GM12878 (cell line): ENCODE measurements at regions not wholly inside any gene's neighbourhood (a gene's known extent, or its start where the extent isn't known, plus 50 kb on each side); places are given as distances from the start of the nearest gene placed in this dataset.

Experiments used
- ATAC-seq: fragments of 200-7000 bp; cut with Tn5 transposase; 3 replicates; pipeline ENCODE4 v1.9.1; 2020; ENCODE audit warnings: mild to moderate bottlenecking, moderate library complexity
- BruUV-seq: library from RNA; stranded (reverse); fragments of 400-500 nt; replicated peaks from 2 replicates; lab custom pipeline; 2021; lab: Mats Ljungman, UMichigan
- CTCF ChIA-PET: fragments of 300-600 bp; sonication (Branson Sonifier 250); formaldehyde crosslinking; extraction: SDS; loops from one replicate; lab custom pipeline; 2021; ENCODE audit warnings: inconsistent platforms; lab: Yijun Ruan, JAX
- POLR2A ChIA-PET: fragments of 350-600 bp; formaldehyde crosslinking; extraction: SDS; loops from one replicate; lab custom pipeline; 2021; ENCODE audit warnings: inconsistent platforms; lab: Charles Lee
- RAD21 ChIA-PET: fragments of 300-600 bp; sonication (Branson Sonifier 250); formaldehyde crosslinking; loops from one replicate; lab custom pipeline; 2023; ENCODE audit warnings: antibody characterized with exemption; ENCODE audit not compliant: unreplicated experiment; lab: Charles Lee
- SMC1A ChIA-PET: fragments of 300-600 bp; sonication (Branson Sonifier 250); formaldehyde crosslinking; loops from one replicate; lab custom pipeline; 2023; ENCODE audit not compliant: unreplicated experiment, uncharacterized antibody; lab: Charles Lee
- DNase-seq: peaks from one replicate; pipeline ENCODE4 v3.0.0-alpha.2; 2011; ENCODE audit warnings: low read depth, low spot score
- FAIRE-seq: peaks from 3 replicates; lab custom pipeline; 2011; peaks lifted over from hg19 to GRCh38; lab: Jason Lieb, UNC
- H2AFZ ChIP-seq: 2 replicates; pipeline ENCODE4 v1.6.0; 2011; ENCODE audit warnings: low read depth, low read length, control low read depth; ENCODE audit not compliant: control insufficient read depth
- H3K27ac ChIP-seq: 2 replicates; pipeline ENCODE4 v1.5.1; 2011; ENCODE audit warnings: control low read depth; ENCODE audit not compliant: control insufficient read depth, insufficient read depth
- H3K27me3 ChIP-seq, 2 experiments: replicated peaks in 1 of 2; 2 replicates each; pipeline versions ENCODE4 v1.6.0 to v1.6.1; 2011; ENCODE audit warnings: low read length in 1 of 2; ENCODE audit not compliant: control insufficient read depth in 2 of 2, insufficient read depth in 2 of 2
- H3K36me3 ChIP-seq, 2 experiments: 2 replicates each; pipeline ENCODE4 v1.5.1; 2011; ENCODE audit warnings: low read length in 1 of 2; ENCODE audit not compliant: control insufficient read depth in 2 of 2, insufficient read depth in 2 of 2
- H3K4me1 ChIP-seq: 2 replicates; pipeline ENCODE4 v1.6.1; 2011; ENCODE audit warnings: mild to moderate bottlenecking, low read length, moderate library complexity, mixed read lengths; ENCODE audit not compliant: control insufficient read depth, insufficient read depth
- H3K4me2 ChIP-seq: 2 replicates; pipeline ENCODE4 v1.6.0; 2011; ENCODE audit warnings: control low read depth; ENCODE audit not compliant: control insufficient read depth, insufficient read depth
- H3K4me3 ChIP-seq: fragments of 200-600 bp; sonication (generic); 2 replicates; pipeline ENCODE4 v1.5.1; 2016
- H3K79me2 ChIP-seq: 2 replicates; pipeline ENCODE4 v1.6.0; 2011; ENCODE audit warnings: low read length; ENCODE audit not compliant: control insufficient read depth, insufficient read depth
- H3K9ac ChIP-seq: 2 replicates; pipeline ENCODE4 v1.8.0; 2011; ENCODE audit warnings: low read length, control low read depth, mixed read lengths; ENCODE audit not compliant: control insufficient read depth, insufficient read depth
- H3K9me3 ChIP-seq: replicated peaks from 3 replicates; pipeline ENCODE4 v1.5.1; 2011; ENCODE audit warnings: mild to moderate bottlenecking, low read length; ENCODE audit not compliant: control insufficient read depth, insufficient read depth
- H4K20me1 ChIP-seq: 2 replicates; pipeline ENCODE4 v1.6.0; 2011; ENCODE audit not compliant: control insufficient read depth, insufficient read depth
- CUX1 ChIP-seq: IDR thresholded peaks from 2 replicates; pipeline ENCODE4 v1.6.1; 2012; ENCODE audit warnings: improper control_type of control experiment, low read depth, low read length; ENCODE audit not compliant: insufficient replicate concordance
- E2F4 ChIP-seq: IDR thresholded peaks from 2 replicates; pipeline ENCODE4 v1.6.1; 2012; ENCODE audit warnings: low read depth, low read length, improper control_type of control experiment
- EGR1 ChIP-seq, 2 experiments: IDR thresholded peaks; 1 replicate in 1 of 2; 2 replicates in 1 of 2; pipeline ENCODE4 v1.6.1; 2011 to 2012; ENCODE audit warnings: low read depth in 2 of 2, low read length in 2 of 2, borderline replicate concordance in 1 of 2, mild to moderate bottlenecking in 1 of 2, moderate library complexity in 1 of 2
- IKZF2 ChIP-seq, 2 experiments: fragments of 450-650 bp; IDR thresholded peaks; 2 replicates each; pipeline ENCODE4 v1.6.1; 2017; ENCODE audit warnings: mild to moderate bottlenecking in 2 of 2, moderate library complexity in 2 of 2
- MEF2A ChIP-seq: IDR thresholded peaks from 2 replicates; pipeline ENCODE4 v1.6.1; 2011; ENCODE audit warnings: low read depth, mild to moderate bottlenecking, low read length, moderate library complexity; ENCODE audit not compliant: insufficient read depth
- MEF2B ChIP-seq: fragments of 450-650 bp; IDR thresholded peaks from 2 replicates; pipeline ENCODE4 v1.6.1; 2018; ENCODE audit warnings: mild to moderate bottlenecking, moderate library complexity; ENCODE audit not compliant: partially characterized antibody, poor library complexity, severe bottlenecking
- NBN ChIP-seq: fragments of 450-650 bp; IDR thresholded peaks from 2 replicates; pipeline ENCODE4 v1.6.1; 2016
- NR2C2 ChIP-seq: IDR thresholded peaks from 2 replicates; pipeline ENCODE4 v1.6.1; 2011; ENCODE audit warnings: borderline replicate concordance, low read depth; ENCODE audit not compliant: control insufficient read depth, insufficient read length
- NR2F1 ChIP-seq: fragments of 450-650 bp; conservative IDR thresholded peaks from 2 replicates; pipeline ENCODE4 v1.6.1; 2017; ENCODE audit warnings: mild to moderate bottlenecking
- PKNOX1 ChIP-seq: fragments of 450-650 bp; IDR thresholded peaks from 2 replicates; pipeline ENCODE4 v1.6.1; 2016; ENCODE audit warnings: mild to moderate bottlenecking
- PML ChIP-seq: IDR thresholded peaks from 2 replicates; pipeline ENCODE4 v1.6.1; 2012; ENCODE audit warnings: low read length, inconsistent platforms
- RUNX3 ChIP-seq: IDR thresholded peaks from 2 replicates; pipeline ENCODE4 v1.6.1; 2012; ENCODE audit warnings: low read length, inconsistent platforms
- SRF ChIP-seq, 2 experiments: IDR thresholded peaks; 2 replicates each; pipeline ENCODE4 v1.6.1; 2011; ENCODE audit warnings: low read depth in 2 of 2, low read length in 2 of 2, mild to moderate bottlenecking in 1 of 2, moderate library complexity in 1 of 2
- USF1 ChIP-seq: IDR thresholded peaks from 2 replicates; pipeline ENCODE4 v1.6.1; 2011; ENCODE audit warnings: borderline replicate concordance, low read depth, mild to moderate bottlenecking, moderate library complexity, mixed read lengths, low read length; ENCODE audit not compliant: insufficient read depth; ENCODE audit errors: extremely low read length
- ZNF274 ChIP-seq: IDR thresholded peaks from one replicate; pipeline ENCODE4 v1.8.0; 2011; ENCODE audit not compliant: insufficient read length, insufficient read depth
- ZNF384 ChIP-seq: IDR thresholded peaks from 2 replicates; pipeline ENCODE4 v1.6.1; 2012; ENCODE audit warnings: low read depth, mild to moderate bottlenecking, low read length, improper control_type of control experiment, borderline replicate concordance
- WGBS: methylation state at CpG from one replicate; pipeline ENCODE4 v1.1.6; 2016; ENCODE audit warnings: low lambda C conversion rate; ENCODE audit not compliant: insufficient replicate concordance, insufficient coverage; ENCODE audit errors: missing lambda C conversion rate; 5-methylcytosine and 5-hydroxymethylcytosine counted together
- in situ Hi-C: fragments of 300-500 bp; cut with MboI; formaldehyde crosslinking; loops from 9 replicates; pipeline ENCODE4 v1.14.3; 2018; ENCODE audit warnings: mixed read lengths
- intact Hi-C: fragments of 100-400 bp; cut with micrococcal nuclease; formaldehyde crosslinking; loops from one replicate; pipeline ENCODE4 v1.14.2; 2022; ENCODE audit not compliant: unreplicated experiment

GRCh38 chr5:4080370-4080769 is 484.7 kb downstream of the IRX1 start:
- DNase-seq (no peak), FAIRE-seq (no peak), ATAC-seq (no peak)
- CTCF ChIA-PET: no interaction called here
- H3K9me3 ChIP-seq: no peaks in the 10 kb centered on the region; the same call in 2 of the 3 replicates
- POLR2A ChIA-PET: no interaction called here
- no peaks in the 10 kb centered on the region for H3K4me1 ChIP-seq
- no peak overlapping the region for H3K9ac ChIP-seq
- SMC1A ChIA-PET: no interaction called here
- H3K4me3 ChIP-seq: no peak overlapping the region
- in situ Hi-C loops (no loop called here), intact Hi-C loops (no loop called here)
- no peaks in the 10 kb centered on the region for H3K79me2 ChIP-seq
- H2AFZ ChIP-seq: no peak overlapping the region
- RAD21 ChIA-PET: no interaction called here
- H3K27ac ChIP-seq: no peak overlapping the region
- no TSS peak for BruUV-seq
- no peaks in the 10 kb centered on the region for H3K36me3 ChIP-seq
- 15% methylated on average over 3 of the region's 3 CpGs for WGBS
- no peak overlapping the region for H3K4me2 ChIP-seq
- H3K27me3 ChIP-seq: no peaks in the 10 kb centered on the region
- H4K20me1 ChIP-seq: no peaks in the 10 kb centered on the region
- no peak for TF ChIP-seq EGR1 (IDR thresholded peaks at IDR 0.05; ENCODE audit: borderline replicate concordance in 1 of 2, low read depth in 2 of 2, low read length in 2 of 2)
- no peak for TF ChIP-seq SRF (IDR thresholded peaks at IDR 0.05; ENCODE audit: low read depth in 2 of 2, low read length in 2 of 2)
- no peak for TF ChIP-seq NR2C2
- TF ChIP-seq CUX1: no peak
- TF ChIP-seq NBN: no peak
- TF ChIP-seq ZNF384: no peak
- no peak for TF ChIP-seq PML
- no peak for TF ChIP-seq ZNF274
- TF ChIP-seq NR2F1: no peak
- no peak for TF ChIP-seq MEF2A
- no peak for TF ChIP-seq USF1
- no peak for TF ChIP-seq PKNOX1
- TF ChIP-seq MEF2B: no peak
- no peak for TF ChIP-seq IKZF2 (IDR thresholded peaks at IDR 0.05)
- no peak for TF ChIP-seq RUNX3
- no peak for TF ChIP-seq E2F4
